B cell (primary cell): ENCODE measurements at regions not wholly inside any gene's neighbourhood (a gene's known extent, or its start where the extent isn't known, plus 50 kb on each side); places are given as distances from the start of the nearest gene placed in this dataset.

Source experiments
- EZH2 ChIP-seq: IDR thresholded peaks from 2 replicates; pipeline ENCODE4 v1.6.1; 2012; ENCODE audit warnings: borderline replicate concordance, low read depth, mild to moderate bottlenecking, moderate library complexity, low read length; ENCODE audit not compliant: insufficient read depth, poor library complexity, severe bottlenecking
- TF ChIP-seq, protein P1 (sequence below): fragments of 200-600 bp; IDR thresholded peaks from one replicate; pipeline ENCODE4 v1.8.0; 2022; ENCODE audit warnings: antibody characterized with exemption, mild to moderate bottlenecking

DNA sequence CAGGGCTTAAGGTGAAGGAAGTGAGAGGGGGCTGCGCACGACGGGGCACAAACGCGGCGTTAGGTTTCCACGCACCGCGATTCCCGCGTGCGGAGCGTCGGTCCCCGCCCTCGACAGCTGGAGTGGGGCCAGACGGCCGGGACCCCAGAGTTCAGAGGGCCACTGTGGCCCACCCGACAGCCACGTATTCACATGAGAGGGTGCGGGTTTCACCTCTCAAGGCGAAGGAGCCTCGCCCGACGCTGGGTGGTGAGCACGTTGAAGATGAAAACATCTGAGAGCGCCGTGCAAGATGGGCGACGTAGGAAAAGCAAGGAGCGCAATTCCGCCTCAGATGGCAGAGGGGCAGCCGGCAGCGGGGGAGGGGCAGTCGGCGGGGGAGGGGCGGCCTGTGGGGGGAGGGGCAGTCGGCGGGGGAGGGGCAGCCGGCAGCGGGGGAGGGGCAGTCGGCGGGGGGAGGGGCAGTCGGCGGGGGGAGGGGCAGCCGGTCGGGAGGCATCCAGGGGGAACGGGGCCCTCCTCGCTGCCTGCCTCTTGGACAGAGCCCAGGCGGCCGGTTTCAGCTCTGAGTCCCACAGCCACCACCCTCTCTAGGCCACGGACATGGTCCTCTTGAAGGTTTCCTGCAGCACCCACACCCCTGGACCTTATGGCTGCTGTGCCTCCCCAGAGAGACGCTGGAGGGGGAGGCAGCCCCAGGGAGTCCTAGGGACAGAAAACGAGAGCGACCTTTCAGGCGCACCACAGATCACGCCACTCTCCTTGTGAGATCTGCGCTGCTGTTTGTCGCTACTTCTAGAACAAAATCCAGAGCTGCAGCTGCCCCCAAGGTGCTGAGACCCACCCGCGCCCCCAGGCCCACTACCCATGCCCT is 113.7 kb downstream of the DLL1 start:
- TF ChIP-seq, protein P1, sequence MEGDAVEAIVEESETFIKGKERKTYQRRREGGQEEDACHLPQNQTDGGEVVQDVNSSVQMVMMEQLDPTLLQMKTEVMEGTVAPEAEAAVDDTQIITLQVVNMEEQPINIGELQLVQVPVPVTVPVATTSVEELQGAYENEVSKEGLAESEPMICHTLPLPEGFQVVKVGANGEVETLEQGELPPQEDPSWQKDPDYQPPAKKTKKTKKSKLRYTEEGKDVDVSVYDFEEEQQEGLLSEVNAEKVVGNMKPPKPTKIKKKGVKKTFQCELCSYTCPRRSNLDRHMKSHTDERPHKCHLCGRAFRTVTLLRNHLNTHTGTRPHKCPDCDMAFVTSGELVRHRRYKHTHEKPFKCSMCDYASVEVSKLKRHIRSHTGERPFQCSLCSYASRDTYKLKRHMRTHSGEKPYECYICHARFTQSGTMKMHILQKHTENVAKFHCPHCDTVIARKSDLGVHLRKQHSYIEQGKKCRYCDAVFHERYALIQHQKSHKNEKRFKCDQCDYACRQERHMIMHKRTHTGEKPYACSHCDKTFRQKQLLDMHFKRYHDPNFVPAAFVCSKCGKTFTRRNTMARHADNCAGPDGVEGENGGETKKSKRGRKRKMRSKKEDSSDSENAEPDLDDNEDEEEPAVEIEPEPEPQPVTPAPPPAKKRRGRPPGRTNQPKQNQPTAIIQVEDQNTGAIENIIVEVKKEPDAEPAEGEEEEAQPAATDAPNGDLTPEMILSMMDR: no peak
- no peak for TF ChIP-seq EZH2
